Stomach (tissue), 4 donors: ENCODE measurements at regions not wholly inside any gene's neighbourhood (a gene's known extent, or its start where the extent isn't known, plus 50 kb on each side); places are given as distances from the start of the nearest gene placed in this dataset.

Experiments
- CTCF ChIP-seq, 7 experiments: fragments of 450-650 bp in 4 of 7; fragments of 200-600 bp in 3 of 7; sonication (generic) in 3 of 7; IDR thresholded peaks; one replicate each; pipeline ENCODE4 v1.5.1; 2016 to 2019; ENCODE audit warnings: antibody characterized with exemption in 7 of 7, control low read depth in 2 of 7, mild to moderate bottlenecking in 1 of 7
- EP300 ChIP-seq: sonication (generic); formaldehyde crosslinking; IDR thresholded peaks from one replicate; pipeline ENCODE4 v1.6.1; 2017; ENCODE audit warnings: antibody characterized with exemption
- POLR2A ChIP-seq, 4 donors: fragments of 450-650 bp; IDR thresholded peaks; one replicate each; pipeline ENCODE4 v1.6.1; 2016; ENCODE audit warnings: antibody characterized with exemption in 4 of 4, control low read depth in 2 of 4, mild to moderate bottlenecking in 1 of 4, moderate library complexity in 1 of 4
- POLR2AphosphoS5 ChIP-seq, 3 donors: sonication (generic); formaldehyde crosslinking; IDR thresholded peaks; one replicate each; pipeline ENCODE4 v1.6.1; 2016; ENCODE audit warnings: antibody characterized with exemption in 3 of 3

- TF ChIP-seq CTCF (IDR thresholded peaks at IDR 0.05) (no peak), POLR2A (IDR thresholded peaks at IDR 0.05) (no peak), EP300 (no peak), POLR2AphosphoS5 (IDR thresholded peaks at IDR 0.05) (no peak)
Observed at GRCh38 chr9:34863426-34863825, 94.7 kb upstream of the PHF24 start.
